Activated naive CD4-positive, alpha-beta T cell treated with anti-CD3 and anti-CD28 coated beads for 36 hours (primary cell): ENCODE measurements at regions not wholly inside any gene's neighbourhood (a gene's known extent, or its start where the extent isn't known, plus 50 kb on each side); places are given as distances from the start of the nearest gene placed in this dataset.

Source experiments
- CTCF ChIA-PET: fragments of 350-600 bp; sonication (Branson Sonifier 250); formaldehyde crosslinking; loops from one replicate; lab custom pipeline; 2021; ENCODE audit warnings: antibody characterized with exemption; lab: Charles Lee
- DNase-seq: peaks from one replicate; pipeline ENCODE4 v3.0.0-alpha.2; 2020
- H3K27ac Mint-ChIP-seq: one replicate; pipeline ENCODE4 v1.8.0; 2021; ENCODE audit warnings: mild to moderate bottlenecking, mixed read lengths
- H3K27me3 Mint-ChIP-seq: one replicate; pipeline ENCODE4 v1.8.0; 2021; ENCODE audit warnings: low read depth, mixed read lengths
- H3K36me3 Mint-ChIP-seq: one replicate; pipeline ENCODE4 v1.8.0; 2021; ENCODE audit warnings: low read depth, mixed read lengths
- H3K4me1 Mint-ChIP-seq: one replicate; pipeline ENCODE4 v1.8.0; 2021; ENCODE audit warnings: low read depth, mixed read lengths
- H3K4me3 Mint-ChIP-seq: one replicate; pipeline ENCODE4 v1.8.0; 2021; ENCODE audit warnings: mild to moderate bottlenecking, moderate library complexity, mixed read lengths
- H3K9me3 Mint-ChIP-seq: one replicate; pipeline ENCODE4 v1.8.0; 2021; ENCODE audit warnings: mixed read lengths
- intact Hi-C: fragments of 100-400 bp; cut with micrococcal nuclease; formaldehyde crosslinking; loops from one replicate; pipeline ENCODE4 v1.15.1; 2023

GRCh38 chr18:39441648-39442047 lies 1876.0 kb upstream of the CELF4 start:
- Mint-ChIP-seq H3K27ac (no peak overlapping the region), H3K9me3 (peaks cover 4% of the 10 kb centered on the region), H3K4me1 (no peaks in the 10 kb centered on the region), H3K36me3 (no peaks in the 10 kb centered on the region), H3K4me3 (no peak overlapping the region), H3K27me3 (no peaks in the 10 kb centered on the region)
- CTCF ChIA-PET: no interaction called here
- DNase-seq: no peak
- intact Hi-C loops: no loop called here

DNA sequence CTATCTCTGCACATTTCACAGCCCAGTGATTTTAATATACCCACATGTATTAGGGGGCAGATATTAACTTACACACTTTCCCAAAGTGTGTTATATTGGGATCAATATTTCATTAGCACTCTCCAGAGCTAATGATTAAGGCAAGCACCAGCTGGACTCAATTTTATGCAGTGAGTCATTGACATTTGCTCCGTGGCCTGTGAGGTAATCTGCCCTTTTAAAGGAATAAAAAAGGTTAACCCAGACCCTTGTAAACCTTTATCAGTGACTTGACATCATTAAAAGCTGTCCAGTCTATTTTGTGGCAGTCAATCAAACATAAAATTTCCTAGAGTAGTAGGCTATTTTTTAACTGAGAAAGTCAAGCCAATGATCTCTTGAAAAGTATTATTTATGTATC lies 1870.4 kb upstream of the CELF4 start:
- Mint-ChIP-seq H3K27ac (no peak overlapping the region), H3K4me3 (no peak overlapping the region)

GRCh38 chr18:39435209-39435608 lies 1869.6 kb upstream of the CELF4 start:
- H3K27me3 Mint-ChIP-seq: no peaks in the 10 kb centered on the region
- no peaks in the 10 kb centered on the region for H3K36me3 Mint-ChIP-seq
- intact Hi-C loops: no loop called here
- no peak overlapping the region for H3K27ac Mint-ChIP-seq
- peaks cover 3% of the 10 kb centered on the region for H3K9me3 Mint-ChIP-seq
- no peak for DNase-seq
- CTCF ChIA-PET: no interaction called here
- H3K4me3 Mint-ChIP-seq: no peak overlapping the region
- H3K4me1 Mint-ChIP-seq: no peaks in the 10 kb centered on the region

More for the DNA sequence above, 1870.4 kb upstream of the CELF4 start:
- DNase-seq: no peak
- no peaks in the 10 kb centered on the region for H3K36me3 Mint-ChIP-seq
- CTCF ChIA-PET: no interaction called here
- intact Hi-C loops: no loop called here
- H3K9me3 Mint-ChIP-seq: peaks cover 3% of the 10 kb centered on the region
- H3K4me1 Mint-ChIP-seq: no peaks in the 10 kb centered on the region
- H3K27me3 Mint-ChIP-seq: no peaks in the 10 kb centered on the region

DNA sequence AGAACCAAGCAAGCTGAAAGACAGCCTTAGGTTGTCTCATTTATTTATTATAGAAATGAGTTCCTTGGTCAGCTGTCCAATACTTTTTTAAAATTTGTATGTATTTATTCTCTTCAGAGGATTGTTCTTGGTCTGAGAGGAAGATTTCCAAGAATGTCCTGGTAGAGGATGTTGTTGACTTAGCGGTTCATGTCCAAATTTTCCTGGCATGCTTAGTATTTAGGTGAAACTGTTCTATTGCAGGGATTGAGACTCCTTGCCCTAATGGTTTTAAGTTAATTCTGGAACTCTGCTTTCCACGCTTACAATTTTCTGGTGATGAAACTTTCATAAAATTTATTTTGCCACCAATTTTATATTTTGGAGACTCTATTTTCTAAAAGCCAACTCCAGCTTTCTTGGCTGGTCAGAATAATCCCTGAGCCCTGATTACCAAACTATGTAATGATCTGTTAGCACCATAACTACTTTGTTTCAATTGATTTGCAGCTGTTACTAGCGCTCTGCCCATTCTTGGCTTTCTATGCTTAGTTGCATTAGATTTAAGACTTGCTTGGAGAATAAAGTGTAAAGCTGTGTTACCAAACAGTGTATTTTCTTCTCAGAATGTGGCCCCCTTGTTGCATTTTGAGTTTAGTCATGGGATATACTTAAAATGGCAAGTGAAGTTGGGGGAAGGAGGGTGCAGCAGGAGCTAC lies 1868.8 kb upstream of the CELF4 start:
- intact Hi-C loops: no loop called here
- DNase-seq: no peak
- no peaks in the 10 kb centered on the region for H3K36me3 Mint-ChIP-seq
- H3K4me3 Mint-ChIP-seq: no peak overlapping the region
- no peaks in the 10 kb centered on the region for H3K4me1 Mint-ChIP-seq
- H3K9me3 Mint-ChIP-seq: peaks cover 3% of the 10 kb centered on the region
- H3K27ac Mint-ChIP-seq: no peak overlapping the region
- H3K27me3 Mint-ChIP-seq: no peaks in the 10 kb centered on the region
- CTCF ChIA-PET: no interaction called here

DNA sequence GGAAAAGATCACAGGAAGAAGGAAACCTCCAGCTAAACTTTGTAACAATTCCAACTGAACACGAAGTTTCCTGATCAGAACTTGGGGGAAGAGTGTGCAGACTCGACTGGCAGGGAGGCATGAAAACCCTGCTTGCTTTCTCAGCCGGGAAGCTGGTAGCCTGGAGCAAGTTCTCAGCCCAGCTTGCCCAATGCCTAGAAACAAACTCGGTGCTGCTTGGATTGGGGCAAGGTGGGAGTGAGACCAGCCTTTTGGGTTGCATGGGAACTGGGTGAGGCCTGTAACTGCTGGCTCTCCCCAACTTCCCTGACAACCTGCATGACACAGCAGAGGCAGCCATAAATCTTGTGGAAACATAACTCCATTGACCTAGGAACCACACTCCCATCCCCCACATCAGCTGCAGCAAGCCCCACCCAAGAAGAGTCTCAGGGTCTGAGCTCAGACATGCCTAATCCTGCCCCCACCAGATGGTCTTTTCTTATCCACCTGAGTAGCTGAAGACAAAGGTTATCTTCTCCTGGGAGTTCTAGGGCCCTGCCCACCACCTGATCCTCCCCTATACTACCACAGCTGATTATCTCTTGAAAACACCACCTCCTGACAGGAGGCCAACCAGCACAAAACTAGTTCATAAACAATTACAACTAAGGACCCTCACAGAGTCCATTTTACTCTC lies 1859.7 kb upstream of the CELF4 start:
- Mint-ChIP-seq H3K27me3 (no peaks in the 10 kb centered on the region), H3K9me3 (peaks cover 8% of the 10 kb centered on the region), H3K4me3 (no peak overlapping the region), H3K4me1 (no peaks in the 10 kb centered on the region), H3K27ac (no peak overlapping the region), H3K36me3 (no peaks in the 10 kb centered on the region)
- intact Hi-C loops: no loop called here
- CTCF ChIA-PET: no interaction called here
- no peak for DNase-seq

GRCh38 chr18:39424261-39424660 lies 1858.7 kb upstream of the CELF4 start:
- Mint-ChIP-seq H3K4me3 (no peak overlapping the region), H3K27ac (no peak overlapping the region), H3K9me3 (peaks cover 8% of the 10 kb centered on the region), H3K36me3 (no peaks in the 10 kb centered on the region), H3K4me1 (no peaks in the 10 kb centered on the region), H3K27me3 (no peaks in the 10 kb centered on the region)
- intact Hi-C loops: no loop called here
- CTCF ChIA-PET: interaction anchor here (0.6 kb wide), 1 partner anchor 424 kb away, joined by 4 read pairs; no protein-coding TSS in a partner anchor
- no peak for DNase-seq

DNA sequence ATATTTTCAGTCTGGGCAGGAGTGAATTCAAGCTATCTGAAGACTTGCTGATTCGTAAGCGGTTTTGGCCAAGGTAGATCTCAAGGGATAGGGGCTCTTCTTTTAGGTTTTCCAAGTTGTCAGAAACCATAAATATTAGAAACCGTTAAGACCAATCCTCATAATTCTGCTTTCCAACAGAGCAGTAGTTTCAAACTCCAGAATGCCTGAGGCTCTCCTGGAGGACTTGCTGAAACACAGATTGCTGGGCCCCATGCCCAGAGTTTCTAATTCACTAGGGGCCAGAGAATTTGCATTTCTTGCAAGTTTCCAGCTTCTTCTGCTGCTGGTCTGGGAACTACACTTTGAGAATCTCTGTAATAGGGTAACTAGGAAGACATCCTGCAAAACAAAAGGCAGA lies 1855.7 kb upstream of the CELF4 start:
- Mint-ChIP-seq H3K27ac (no peak overlapping the region), H3K9me3 (peaks cover 2% of the 10 kb centered on the region), H3K27me3 (no peaks in the 10 kb centered on the region), H3K36me3 (no peaks in the 10 kb centered on the region), H3K4me1 (no peaks in the 10 kb centered on the region), H3K4me3 (no peak overlapping the region)
- intact Hi-C loops: no loop called here
- CTCF ChIA-PET: no interaction called here
- DNase-seq: no peak

- H3K27me3 Mint-ChIP-seq: no peaks in the 10 kb centered on the region
- no peak for DNase-seq
- no peaks in the 10 kb centered on the region for H3K4me1 Mint-ChIP-seq
- peaks cover 2% of the 10 kb centered on the region for H3K9me3 Mint-ChIP-seq
- H3K27ac Mint-ChIP-seq: no peak overlapping the region
- CTCF ChIA-PET: no interaction called here
- intact Hi-C loops: no loop called here
- H3K4me3 Mint-ChIP-seq: no peak overlapping the region
- H3K36me3 Mint-ChIP-seq: no peaks in the 10 kb centered on the region
Measured at GRCh38 chr18:39419315-39419714, 1853.7 kb upstream of the CELF4 start.

DNA sequence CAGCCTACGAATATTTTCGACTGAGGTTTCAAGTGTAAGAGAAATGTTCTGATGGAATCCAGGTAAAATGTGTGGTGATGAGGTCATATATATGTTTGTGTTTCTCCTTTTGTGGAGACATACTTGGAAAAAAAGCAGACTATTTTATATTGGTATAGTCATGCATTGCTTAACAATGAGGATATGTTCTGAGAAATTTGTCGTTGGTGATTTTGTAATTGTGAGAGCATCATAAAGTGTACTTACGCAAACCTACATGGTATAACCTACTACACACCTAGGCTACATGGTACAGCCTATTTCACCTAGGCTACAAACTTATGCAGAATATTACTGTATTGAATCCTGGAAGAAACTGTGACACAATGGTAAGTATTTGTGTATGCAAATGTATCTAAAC lies 1849.9 kb upstream of the CELF4 start:
- intact Hi-C loops: loop anchor here (2.0 kb wide), 1 partner anchor 475 kb away; no protein-coding TSS in a partner anchor
- H3K27me3 Mint-ChIP-seq: no peaks in the 10 kb centered on the region
- no peaks in the 10 kb centered on the region for H3K36me3 Mint-ChIP-seq
- CTCF ChIA-PET: no interaction called here
- no peak overlapping the region for H3K4me3 Mint-ChIP-seq
- no peak overlapping the region for H3K27ac Mint-ChIP-seq
- peaks cover 2% of the 10 kb centered on the region for H3K9me3 Mint-ChIP-seq
- H3K4me1 Mint-ChIP-seq: peaks cover 5% of the 10 kb centered on the region
- no peak for DNase-seq

DNA sequence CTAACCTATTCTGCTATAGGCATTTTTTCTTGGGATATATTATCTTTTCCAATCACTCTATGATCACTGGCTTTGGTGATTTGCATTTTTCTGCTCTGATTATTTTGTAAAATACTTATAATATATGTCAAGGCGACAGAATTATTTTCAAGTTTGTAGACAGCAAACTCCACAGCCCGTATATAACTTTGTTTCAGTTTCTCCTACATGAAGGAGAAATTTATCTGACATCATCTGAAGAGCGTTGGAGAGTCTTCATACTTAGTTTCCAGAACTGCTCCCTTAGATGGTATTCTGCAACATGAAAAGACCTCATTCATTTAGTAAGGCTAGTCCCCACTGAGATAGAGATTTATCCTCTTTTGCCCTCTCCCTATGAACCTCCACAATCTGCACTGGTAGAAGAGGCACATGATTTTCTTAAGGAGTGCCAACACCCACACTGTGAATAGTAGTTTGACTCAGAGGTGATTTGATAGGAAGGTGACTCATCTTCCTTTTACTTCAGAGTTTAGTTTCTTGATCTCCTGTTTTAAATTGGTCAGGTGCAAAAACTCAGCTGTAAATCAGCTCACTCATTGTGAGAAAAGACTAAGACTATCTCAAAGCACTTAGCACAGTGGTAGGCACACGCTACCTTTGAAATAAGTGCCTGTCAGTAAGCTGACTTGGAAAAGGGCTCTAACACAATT lies 1848.6 kb upstream of the CELF4 start:
- Mint-ChIP-seq H3K27me3 (no peaks in the 10 kb centered on the region), H3K4me1 (peaks cover 5% of the 10 kb centered on the region), H3K4me3 (no peak overlapping the region), H3K36me3 (no peaks in the 10 kb centered on the region), H3K27ac (no peak overlapping the region), H3K9me3 (peaks cover 2% of the 10 kb centered on the region)
- peak; percentile 11 for DNase-seq
- intact Hi-C loops: loop anchor here (2.0 kb wide), 1 partner anchor 473 kb away; no protein-coding TSS in a partner anchor
- CTCF ChIA-PET: no interaction called here

GRCh38 chr18:39406941-39407340 lies 1841.3 kb upstream of the CELF4 start:
- no peak overlapping the region for H3K27ac Mint-ChIP-seq
- H3K36me3 Mint-ChIP-seq: no peaks in the 10 kb centered on the region
- H3K27me3 Mint-ChIP-seq: no peaks in the 10 kb centered on the region
- no peaks in the 10 kb centered on the region for H3K4me1 Mint-ChIP-seq
- peaks cover 12% of the 10 kb centered on the region for H3K9me3 Mint-ChIP-seq
- no peak overlapping the region for H3K4me3 Mint-ChIP-seq
- CTCF ChIA-PET: no interaction called here
- intact Hi-C loops: no loop called here
- no peak for DNase-seq

DNA sequence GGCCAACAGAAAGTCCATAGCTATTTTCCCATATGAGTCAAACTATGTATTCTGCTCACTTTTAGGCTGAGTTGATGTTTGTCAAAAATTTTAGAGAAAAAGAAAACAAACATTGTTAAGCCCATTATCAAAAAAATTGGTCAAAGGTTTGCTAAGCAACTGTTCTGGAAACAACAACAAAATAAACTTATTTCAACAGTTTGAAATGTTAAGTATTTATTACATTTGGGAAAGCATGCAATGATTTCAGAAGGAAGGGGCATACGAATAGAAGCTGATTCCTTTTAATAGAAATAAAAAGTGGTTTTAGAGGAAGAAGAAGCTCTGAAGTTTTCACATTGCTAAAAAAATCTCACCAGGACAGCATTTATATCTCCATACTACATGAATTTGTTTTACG lies 1837.5 kb upstream of the CELF4 start:
- Mint-ChIP-seq H3K4me3 (no peak overlapping the region), H3K4me1 (no peaks in the 10 kb centered on the region), H3K27me3 (no peaks in the 10 kb centered on the region), H3K36me3 (no peaks in the 10 kb centered on the region), H3K9me3 (peaks cover 12% of the 10 kb centered on the region), H3K27ac (no peak overlapping the region)
- intact Hi-C loops: no loop called here
- CTCF ChIA-PET: interaction anchor here (0.7 kb wide), 1 partner anchor 252 kb away, joined by 3 read pairs; no protein-coding TSS in a partner anchor
- no peak for DNase-seq
